Coronary artery (tissue), 2 donors: ENCODE measurements at regions not wholly inside any gene's neighbourhood (a gene's known extent, or its start where the extent isn't known, plus 50 kb on each side); places are given as distances from the start of the nearest gene placed in this dataset.

ENCODE experiments used
- DNase-seq: peaks from one replicate; pipeline ENCODE4 v3.0.0-alpha.2; 2017; ENCODE audit warnings: low spot score
- H3K27ac ChIP-seq, 2 donors: fragments of 200-600 bp; sonication (generic); one replicate each; pipeline ENCODE4 v1.5.1; 2016 to 2019
- H3K4me3 ChIP-seq: fragments of 200-600 bp; sonication (generic); 2 replicates; pipeline ENCODE4 v1.5.1; 2016; ENCODE audit warnings: mild to moderate bottlenecking, moderate library complexity
- CTCF ChIP-seq: fragments of 200-600 bp; sonication (generic); IDR thresholded peaks from one replicate; pipeline ENCODE4 v1.5.1; 2019; ENCODE audit warnings: antibody characterized with exemption

DNA sequence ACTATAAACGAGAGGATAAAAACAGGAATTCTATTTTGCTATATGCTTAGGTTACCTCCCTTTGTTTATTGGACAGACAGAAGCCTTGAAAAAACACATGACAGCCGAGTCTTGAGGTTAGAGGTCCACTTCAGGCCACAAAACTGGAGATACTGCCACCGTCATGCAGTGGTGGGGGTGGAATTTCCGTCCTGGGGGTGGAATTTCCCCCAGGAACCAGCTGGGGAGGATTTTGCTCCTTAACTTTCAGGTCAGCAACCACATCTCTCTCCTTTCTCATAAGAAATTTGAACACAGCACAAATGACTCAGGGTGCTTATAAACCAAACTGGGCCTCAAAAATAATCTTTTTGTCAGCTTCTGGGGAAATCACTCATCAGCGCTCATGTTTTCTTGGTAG, 545.8 kb upstream of the ADAMTS9 start:
- no peak for DNase-seq
- H3K4me3 ChIP-seq: no peak overlapping the region
- TF ChIP-seq CTCF: no peak
- no peak overlapping the region for H3K27ac ChIP-seq

DNA sequence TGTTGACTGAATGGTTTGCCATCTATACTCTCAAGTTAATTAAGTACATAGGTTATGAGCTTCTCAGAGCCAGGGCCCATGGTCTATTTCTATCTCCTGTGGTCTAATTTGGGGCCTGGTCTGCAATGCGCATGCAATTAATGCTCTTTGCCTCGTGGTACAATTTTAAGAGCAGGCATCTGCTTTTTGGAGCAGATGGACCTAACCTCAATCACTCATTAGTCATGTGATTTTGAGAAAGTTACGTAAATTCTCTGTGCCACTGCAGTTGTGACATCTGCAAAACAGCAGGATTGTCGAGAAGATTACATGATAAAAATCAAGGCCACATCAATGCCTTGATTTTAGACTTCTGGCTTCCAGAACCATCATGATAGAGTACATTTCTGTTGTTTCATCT, 543.7 kb upstream of the ADAMTS9 start:
- no peak overlapping the region for H3K27ac ChIP-seq
- TF ChIP-seq CTCF: no peak
- H3K4me3 ChIP-seq: no peak overlapping the region
- no peak for DNase-seq

- no peak for DNase-seq
- H3K4me3 ChIP-seq: no peak overlapping the region
- no peak overlapping the region for H3K27ac ChIP-seq
- no peak for TF ChIP-seq CTCF
Observed at GRCh38 chr3:65230261-65231139, 542.7 kb upstream of the ADAMTS9 start.

- Histone ChIP-seq H3K27ac (no peak overlapping the region), H3K4me3 (no peak overlapping the region)
- DNase-seq: no peak
- no peak for TF ChIP-seq CTCF
Observed at GRCh38 chr3:65226287-65226686, 538.5 kb upstream of the ADAMTS9 start.

DNA sequence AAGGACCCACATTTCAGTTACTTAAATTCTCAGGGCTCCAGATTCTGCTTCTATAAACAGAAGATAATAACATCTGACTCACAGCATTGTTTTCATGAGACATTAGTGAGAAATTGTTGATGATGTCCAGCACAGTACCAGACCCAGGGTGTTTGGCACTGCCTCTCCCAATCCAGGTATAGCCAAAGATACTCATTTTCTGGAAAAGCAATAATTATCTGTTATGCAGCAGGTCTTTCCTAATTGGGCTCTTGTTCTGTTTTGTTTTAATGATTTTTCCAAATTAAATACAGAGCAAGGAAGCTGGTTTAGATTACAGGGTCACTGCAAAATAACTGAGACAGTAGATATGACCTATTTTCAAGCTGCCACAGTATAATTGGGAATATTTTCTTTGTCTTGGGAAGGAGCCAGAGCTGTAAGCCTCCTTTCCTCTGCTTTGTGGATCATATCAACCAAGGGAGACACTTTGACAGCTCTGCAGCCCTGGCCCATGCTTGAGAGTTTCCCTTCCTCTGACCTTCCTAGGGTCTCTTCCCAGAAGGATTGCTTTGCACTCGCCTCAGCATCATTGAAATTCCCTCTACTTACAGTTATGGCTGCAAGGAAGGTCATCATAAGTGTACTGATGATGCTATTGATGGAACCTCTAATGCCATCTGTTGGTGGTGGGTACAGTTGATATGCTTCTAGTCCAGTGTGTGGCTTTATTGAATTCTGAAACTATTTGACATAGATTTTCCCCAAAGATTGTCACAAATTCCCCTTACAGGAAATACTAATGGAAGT, 522.4 kb upstream of the ADAMTS9 start:
- H3K4me3 ChIP-seq: no peak overlapping the region
- no peak for DNase-seq
- H3K27ac ChIP-seq: no peak overlapping the region
- TF ChIP-seq CTCF: no peak

DNA sequence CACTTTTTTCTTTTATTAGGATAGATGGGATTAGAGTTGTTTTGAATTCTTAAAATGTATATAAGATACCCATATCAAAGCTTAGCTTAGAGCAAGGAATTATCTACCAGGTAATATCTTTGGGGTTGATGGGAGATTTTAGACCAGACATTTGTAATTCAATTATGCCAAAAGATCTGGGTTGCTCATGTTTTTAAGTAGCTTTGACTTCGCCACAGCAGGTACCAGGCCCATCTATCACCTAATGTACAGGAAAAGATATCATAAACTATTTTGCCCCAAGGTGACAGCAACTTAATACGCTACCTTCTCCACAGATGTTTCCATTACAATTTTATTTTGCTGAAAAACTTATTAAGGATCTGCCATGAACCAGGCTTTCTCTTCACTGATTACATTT, 514.6 kb upstream of the ADAMTS9 start:
- Histone ChIP-seq H3K4me3 (no peak overlapping the region), H3K27ac (no peak overlapping the region)
- no peak for DNase-seq
- no peak for TF ChIP-seq CTCF

GRCh38 chr3:65201926-65202325, 514.1 kb upstream of the ADAMTS9 start:
- no peak for TF ChIP-seq CTCF
- no peak overlapping the region for H3K4me3 ChIP-seq
- DNase-seq: no peak
- H3K27ac ChIP-seq: no peak overlapping the region
